ENCODE measurements at regions not wholly inside any gene's neighbourhood (a gene's known extent, or its start where the extent isn't known, plus 50 kb on each side); places are given as distances from the start of the nearest gene placed in this dataset.
"Not testable (repeated sequence)": the region's sequence is repeated elsewhere in the genome, so short reads cannot be mapped to it uniquely, and the experiment has no call there.

GRCh38 chr4:131638781-131639180 is 1510.3 kb upstream of the PCDH10 start:
- Histone ChIP-seq H3K36me3 (ENCODE audit: control insufficient read depth, insufficient read depth, low read length) (no peaks in the 10 kb centered on the region), H3K4me3 (replicated peaks; ENCODE audit: low read depth, low read length) (no peak overlapping the region), H3K27me3 (replicated peaks; ENCODE audit: control insufficient read depth, insufficient read depth, low read length) (no peaks in the 10 kb centered on the region)
- no peak for TF ChIP-seq CTCF (IDR thresholded peaks at IDR 0.05; ENCODE audit: insufficient read depth, low read length, poor library complexity, severe bottlenecking)
- DNase-seq (ENCODE audit: extremely low read depth, insufficient read length) = no peak

DNA sequence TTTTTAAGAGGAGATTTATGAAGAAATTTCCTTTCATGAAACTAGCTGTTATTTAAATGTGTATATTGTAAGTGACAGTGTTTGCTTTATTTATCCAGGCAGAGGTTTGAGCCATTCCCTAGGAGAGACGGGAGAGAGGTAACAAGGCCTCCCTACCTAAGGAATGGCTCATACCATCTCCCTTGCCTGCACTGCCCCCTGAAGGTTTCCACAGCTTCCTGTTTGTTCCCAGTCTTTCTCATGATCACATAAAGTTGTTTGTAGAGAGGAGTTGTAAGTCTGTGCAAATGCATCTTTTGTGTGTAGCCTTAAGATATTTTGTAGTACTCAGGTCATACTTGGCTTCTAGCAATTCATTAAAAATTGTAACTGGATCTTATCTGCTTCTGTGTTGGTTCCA is 1504.5 kb upstream of the PCDH10 start:
- H3K27me3 ChIP-seq (replicated peaks; ENCODE audit: control insufficient read depth, insufficient read depth, low read length) = no peaks in the 10 kb centered on the region
- no peak for DNase-seq (ENCODE audit: extremely low read depth, insufficient read length)
- TF ChIP-seq CTCF (IDR thresholded peaks at IDR 0.05; ENCODE audit: insufficient read depth, low read length, poor library complexity, severe bottlenecking) = peak; percentile 29
- H3K36me3 ChIP-seq (ENCODE audit: control insufficient read depth, insufficient read depth, low read length) = no peaks in the 10 kb centered on the region
- no peak overlapping the region for H3K4me3 ChIP-seq (replicated peaks; ENCODE audit: low read depth, low read length)

- no peak for TF ChIP-seq CTCF (IDR thresholded peaks at IDR 0.05; ENCODE audit: insufficient read depth, low read length, poor library complexity, severe bottlenecking)
- no peaks in the 10 kb centered on the region for H3K27me3 ChIP-seq (replicated peaks; ENCODE audit: control insufficient read depth, insufficient read depth, low read length)
- no peak for DNase-seq (ENCODE audit: extremely low read depth, insufficient read length)
- H3K4me3 ChIP-seq (replicated peaks; ENCODE audit: low read depth, low read length) = no peak overlapping the region
- H3K36me3 ChIP-seq (ENCODE audit: control insufficient read depth, insufficient read depth, low read length) = no peaks in the 10 kb centered on the region
These were observed 1499.9 kb upstream of the PCDH10 start for GRCh38 chr4:131649227-131649626.

DNA sequence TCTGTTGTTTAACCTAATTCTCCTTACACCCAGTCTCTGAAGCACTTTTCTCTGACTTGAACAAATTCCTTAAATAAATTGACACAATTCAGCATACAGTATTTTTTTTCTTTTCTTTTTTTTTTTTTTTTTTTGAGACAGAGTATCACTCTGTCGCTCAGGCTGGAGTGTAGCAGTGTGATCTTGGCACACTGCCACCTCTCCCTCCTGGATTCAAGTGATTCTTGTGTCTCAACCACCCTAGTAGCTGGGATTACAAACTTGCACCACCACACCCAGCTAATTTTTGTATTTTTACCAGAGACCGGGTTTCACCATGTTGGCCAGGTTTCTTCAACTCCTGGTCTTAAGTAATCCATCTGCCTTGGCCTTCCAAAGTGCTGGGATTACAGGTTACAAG is 1498.1 kb upstream of the PCDH10 start:
- Histone ChIP-seq H3K36me3 (ENCODE audit: control insufficient read depth, insufficient read depth, low read length) (no peaks in the 10 kb centered on the region), H3K27me3 (replicated peaks; ENCODE audit: control insufficient read depth, insufficient read depth, low read length) (no peaks in the 10 kb centered on the region), H3K4me3 (replicated peaks; ENCODE audit: low read depth, low read length) (no peak overlapping the region)
- DNase-seq (ENCODE audit: extremely low read depth, insufficient read length) = no peak
- no peak for TF ChIP-seq CTCF (IDR thresholded peaks at IDR 0.05; ENCODE audit: insufficient read depth, low read length, poor library complexity, severe bottlenecking)

DNA sequence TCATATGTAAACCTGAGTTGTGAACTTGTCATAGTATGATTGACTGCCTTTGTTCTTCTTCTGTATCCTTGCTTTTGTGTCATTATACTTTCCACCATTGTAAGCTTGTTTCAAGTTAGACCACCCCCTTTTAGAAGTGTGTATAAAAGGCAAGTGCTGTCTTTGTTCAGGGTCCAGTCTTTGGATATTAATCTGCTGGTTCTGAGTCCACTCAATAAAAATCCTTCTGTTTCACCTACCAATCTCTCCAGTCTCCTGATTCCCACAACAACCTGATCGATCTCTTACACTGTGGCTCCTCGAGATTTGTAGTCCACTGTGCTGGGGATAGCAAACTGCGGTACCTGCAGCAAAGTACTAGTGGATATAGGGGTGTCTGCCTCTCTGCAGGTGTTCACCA is 1465.8 kb upstream of the PCDH10 start:
- DNase-seq (ENCODE audit: extremely low read depth, insufficient read length); H3K4me3 ChIP-seq (replicated peaks; ENCODE audit: low read depth, low read length); H3K27me3 ChIP-seq (replicated peaks; ENCODE audit: control insufficient read depth, insufficient read depth, low read length); H3K36me3 ChIP-seq (ENCODE audit: control insufficient read depth, insufficient read depth, low read length): not testable (repeated sequence)

DNA sequence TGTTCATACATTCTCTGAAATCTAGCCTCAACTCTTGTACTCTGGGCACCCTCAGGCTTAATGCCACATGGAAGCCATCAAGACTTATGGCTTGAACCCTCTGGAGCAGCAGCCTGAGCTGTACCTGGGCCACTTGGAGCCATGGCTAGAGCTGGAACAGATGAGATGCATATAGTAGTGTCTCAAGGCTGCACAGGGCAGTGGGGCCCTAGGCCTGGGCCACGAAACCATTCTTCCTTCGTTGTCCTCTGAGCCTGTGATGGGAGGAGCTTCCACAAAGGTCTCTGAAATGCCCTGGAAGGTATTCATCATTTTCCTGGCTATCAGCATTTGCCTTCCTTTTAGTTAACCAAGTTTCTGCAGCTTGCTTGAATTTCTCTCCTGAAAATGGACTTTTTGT is 1427.2 kb upstream of the PCDH10 start:
- Histone ChIP-seq H3K36me3 (ENCODE audit: control insufficient read depth, insufficient read depth, low read length) (no peaks in the 10 kb centered on the region), H3K4me3 (replicated peaks; ENCODE audit: low read depth, low read length) (no peak overlapping the region), H3K27me3 (replicated peaks; ENCODE audit: control insufficient read depth, insufficient read depth, low read length) (no peaks in the 10 kb centered on the region)
- TF ChIP-seq CTCF (IDR thresholded peaks at IDR 0.05; ENCODE audit: insufficient read depth, low read length, poor library complexity, severe bottlenecking) = no peak
- DNase-seq (ENCODE audit: extremely low read depth, insufficient read length) = no peak

DNA sequence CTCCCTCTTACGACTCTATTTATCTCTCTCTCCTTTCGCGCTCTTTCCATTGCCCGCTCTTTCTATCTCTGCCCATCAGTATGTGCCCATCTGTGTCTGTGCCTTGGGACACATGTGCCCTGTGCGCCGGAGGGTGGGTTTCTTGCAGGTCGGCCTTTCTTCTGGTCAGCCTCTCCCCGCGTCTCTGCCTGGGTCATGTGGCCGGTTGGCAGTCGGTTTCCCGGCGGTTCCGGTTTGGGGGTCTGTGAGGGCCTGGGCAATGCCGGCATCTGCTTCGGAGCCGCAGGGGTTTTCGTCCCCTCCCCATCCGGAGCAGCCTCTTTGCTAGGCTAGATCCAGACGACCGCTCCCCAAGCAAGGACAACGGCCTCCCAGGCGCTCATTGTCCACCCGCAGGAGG is 1426.0 kb upstream of the PCDH10 start:
- H3K36me3 ChIP-seq (ENCODE audit: control insufficient read depth, insufficient read depth, low read length); H3K4me3 ChIP-seq (replicated peaks; ENCODE audit: low read depth, low read length); H3K27me3 ChIP-seq (replicated peaks; ENCODE audit: control insufficient read depth, insufficient read depth, low read length); DNase-seq (ENCODE audit: extremely low read depth, insufficient read length): not testable (repeated sequence)

DNA sequence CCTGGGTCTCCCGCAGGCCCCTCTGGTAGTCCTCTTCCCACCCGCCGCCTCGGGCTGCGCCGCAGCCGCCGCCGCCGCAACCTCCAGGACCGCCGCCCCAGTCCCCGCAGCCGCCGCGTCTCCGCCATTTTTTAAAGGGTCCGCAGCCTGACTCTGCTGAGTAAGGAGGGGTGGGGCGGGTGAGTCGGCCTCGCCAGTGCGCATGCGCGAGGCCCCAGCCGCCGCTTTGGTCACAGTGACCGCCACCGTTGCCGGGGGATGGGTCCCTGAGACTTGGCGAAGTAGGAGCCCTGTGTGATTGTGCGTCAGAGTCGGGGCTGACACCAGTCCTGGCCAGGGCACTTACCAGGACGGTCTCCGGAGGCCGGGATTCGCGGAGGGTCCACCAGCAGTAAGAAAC is 1424.2 kb upstream of the PCDH10 start:
- H3K27me3 ChIP-seq (replicated peaks; ENCODE audit: control insufficient read depth, insufficient read depth, low read length); H3K36me3 ChIP-seq (ENCODE audit: control insufficient read depth, insufficient read depth, low read length): not testable (repeated sequence)
- H3K4me3 ChIP-seq (replicated peaks; ENCODE audit: low read depth, low read length) = peak overlapping the region; percentile 37
- DNase-seq (ENCODE audit: extremely low read depth, insufficient read length) = peak; percentile 58

GRCh38 chr4:131725521-131725920 is 1423.6 kb upstream of the PCDH10 start:
- DNase-seq (ENCODE audit: extremely low read depth, insufficient read length); H3K4me3 ChIP-seq (replicated peaks; ENCODE audit: low read depth, low read length); H3K36me3 ChIP-seq (ENCODE audit: control insufficient read depth, insufficient read depth, low read length); H3K27me3 ChIP-seq (replicated peaks; ENCODE audit: control insufficient read depth, insufficient read depth, low read length): not testable (repeated sequence)

- not testable (repeated sequence) for H3K27me3 ChIP-seq (replicated peaks; ENCODE audit: control insufficient read depth, insufficient read depth, low read length); H3K4me3 ChIP-seq (replicated peaks; ENCODE audit: low read depth, low read length); H3K36me3 ChIP-seq (ENCODE audit: control insufficient read depth, insufficient read depth, low read length); DNase-seq (ENCODE audit: extremely low read depth, insufficient read length)
These were observed 1422.2 kb upstream of the PCDH10 start for GRCh38 chr4:131726940-131727339.
